ENCODE measurements at regions not wholly inside any gene's neighbourhood (a gene's known extent, or its start where the extent isn't known, plus 50 kb on each side); places are given as distances from the start of the nearest gene placed in this dataset.

- no peak overlapping the region for H2AK9ac ChIP-seq (replicated peaks; ENCODE audit: low read depth, low read length, poor library complexity)
- H2AK5ac ChIP-seq (ENCODE audit: low read depth, low read length): no peak overlapping the region
- H3K56ac ChIP-seq (ENCODE audit: extremely low read depth, insufficient read depth, low read length): no peak overlapping the region
- no peak overlapping the region for H3K18ac ChIP-seq (ENCODE audit: low read depth, low read length)
- no peak overlapping the region for H4K8ac ChIP-seq (ENCODE audit: low read depth in 2 of 2, low read length in 2 of 2)
- no peak overlapping the region for H4K5ac ChIP-seq (ENCODE audit: low read depth, low read length)
- no peak overlapping the region for H2BK15ac ChIP-seq (ENCODE audit: low read depth, low read length)
- TF ChIP-seq RFX5 (IDR thresholded peaks at IDR 0.05; ENCODE audit: low read depth, low read length) (no peak), RAD21 (IDR thresholded peaks at IDR 0.05; ENCODE audit: low read length) (no peak), NFE2L2 (IDR thresholded peaks at IDR 0.05; ENCODE audit: low read depth, low read length) (no peak), CTCF (conservative IDR thresholded peaks at IDR 0.05; ENCODE audit: low read depth, low read length) (no peak), CEBPB (IDR thresholded peaks at IDR 0.05; ENCODE audit: low read depth, low read length) (no peak), MAFK (IDR thresholded peaks at IDR 0.05; ENCODE audit: low read depth, low read length) (no peak), SMC3 (IDR thresholded peaks at IDR 0.05; ENCODE audit: low read depth, low read length) (no peak), RCOR1 (IDR thresholded peaks at IDR 0.05; ENCODE audit: insufficient replicate concordance, low read length) (no peak), BHLHE40 (IDR thresholded peaks at IDR 0.05; ENCODE audit: low read depth, low read length) (no peak), FOS (IDR thresholded peaks at IDR 0.05; ENCODE audit: low read depth, low read length) (no peak), MAZ (IDR thresholded peaks at IDR 0.05; ENCODE audit: borderline replicate concordance, low read depth, low read length) (no peak), MXI1 (IDR thresholded peaks at IDR 0.05; ENCODE audit: borderline replicate concordance, low read depth, low read length) (no peak), CHD1 (IDR thresholded peaks at IDR 0.05; ENCODE audit: low read depth, low read length) (no peak), POLR2A (IDR thresholded peaks at IDR 0.05; ENCODE audit: low read depth, low read length) (no peak)
- TF ChIP-seq, protein P1, sequence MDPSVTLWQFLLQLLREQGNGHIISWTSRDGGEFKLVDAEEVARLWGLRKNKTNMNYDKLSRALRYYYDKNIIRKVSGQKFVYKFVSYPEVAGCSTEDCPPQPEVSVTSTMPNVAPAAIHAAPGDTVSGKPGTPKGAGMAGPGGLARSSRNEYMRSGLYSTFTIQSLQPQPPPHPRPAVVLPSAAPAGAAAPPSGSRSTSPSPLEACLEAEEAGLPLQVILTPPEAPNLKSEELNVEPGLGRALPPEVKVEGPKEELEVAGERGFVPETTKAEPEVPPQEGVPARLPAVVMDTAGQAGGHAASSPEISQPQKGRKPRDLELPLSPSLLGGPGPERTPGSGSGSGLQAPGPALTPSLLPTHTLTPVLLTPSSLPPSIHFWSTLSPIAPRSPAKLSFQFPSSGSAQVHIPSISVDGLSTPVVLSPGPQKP (IDR thresholded peaks at IDR 0.05; ENCODE audit: borderline replicate concordance, low read depth, low read length): no peak
- TF ChIP-seq, protein P2, sequence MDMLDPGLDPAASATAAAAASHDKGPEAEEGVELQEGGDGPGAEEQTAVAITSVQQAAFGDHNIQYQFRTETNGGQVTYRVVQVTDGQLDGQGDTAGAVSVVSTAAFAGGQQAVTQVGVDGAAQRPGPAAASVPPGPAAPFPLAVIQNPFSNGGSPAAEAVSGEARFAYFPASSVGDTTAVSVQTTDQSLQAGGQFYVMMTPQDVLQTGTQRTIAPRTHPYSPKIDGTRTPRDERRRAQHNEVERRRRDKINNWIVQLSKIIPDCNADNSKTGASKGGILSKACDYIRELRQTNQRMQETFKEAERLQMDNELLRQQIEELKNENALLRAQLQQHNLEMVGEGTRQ (IDR thresholded peaks at IDR 0.05; ENCODE audit: low read depth, low read length): no peak
- H3K27ac ChIP-seq (ENCODE audit: insufficient read depth, low read length): no peak overlapping the region
- H3K27me3 ChIP-seq (ENCODE audit: control insufficient read depth, insufficient read depth, low read length): no peaks in the 10 kb centered on the region
- H3K9me3 ChIP-seq (ENCODE audit: control insufficient read depth, insufficient read depth, low read length): no peaks in the 10 kb centered on the region
- BruUV-seq (replicated peaks): no TSS peak
- CTCF ChIA-PET: interaction anchor here (0.8 kb wide), 1 partner anchor 14 kb away, joined by 3 read pairs; no protein-coding TSS in a partner anchor
- H3K4me2 ChIP-seq (ENCODE audit: low read depth, low read length): no peak overlapping the region
- H3K4ac ChIP-seq (ENCODE audit: low read depth, low read length): no peak overlapping the region
- dilution Hi-C loops (cut with HindIII; ENCODE audit: low sequenced_read_pairs, unreplicated experiment): no loop called here
- no peak overlapping the region for H2BK120ac ChIP-seq (ENCODE audit: low read depth, low read length)
- H4K91ac ChIP-seq (ENCODE audit: insufficient read depth, low read depth, low read length): no peak overlapping the region
- POLR2A ChIA-PET (ENCODE audit: unreplicated experiment): no interaction called here
- no peak overlapping the region for H3K4me3 ChIP-seq (ENCODE audit: insufficient read depth, low read depth, low read length)
- H3K23ac ChIP-seq (ENCODE audit: low read depth, low read length): no peak overlapping the region
- DNase-seq: no peak
- no peak overlapping the region for H3K14ac ChIP-seq (replicated peaks; ENCODE audit: low read depth, low read length)
- H3K4me1 ChIP-seq (ENCODE audit: control insufficient read depth, insufficient read depth, low read length): no peaks in the 10 kb centered on the region
- H2BK5ac ChIP-seq (ENCODE audit: low read depth, low read length, poor library complexity, severe bottlenecking): no peak overlapping the region
- no peaks in the 10 kb centered on the region for H3K9me1 ChIP-seq (ENCODE audit: insufficient read depth, low read length)
- H2AFZ ChIP-seq (replicated peaks; ENCODE audit: low read length, poor library complexity): no peak overlapping the region
- H3K36me3 ChIP-seq (ENCODE audit: control insufficient read depth, insufficient read depth, low read length): no peaks in the 10 kb centered on the region
- WGBS, 2 experiments (ENCODE audit: extremely low coverage in 2 of 2, insufficient read length in 1 of 2): no CpG with 5 or more reads among the region's 7 CpGs
- no peaks in the 10 kb centered on the region for H3K79me1 ChIP-seq (ENCODE audit: low read depth in 1 of 2, low read length in 2 of 2)
- intact Hi-C loops (cut with micrococcal nuclease): no loop called here
- H4K20me1 ChIP-seq (ENCODE audit: insufficient read depth, low read length): no peaks in the 10 kb centered on the region
- in situ Hi-C loops (cut with MboI; ENCODE audit: low sequenced_read_pairs): no loop called here
- no peak overlapping the region for H3K9ac ChIP-seq (ENCODE audit: low read depth, low read length)
- no peak for ATAC-seq (ENCODE audit: low read depth)
- H2BK20ac ChIP-seq (ENCODE audit: low read depth, low read length): no peak overlapping the region
These were observed 82.9 kb upstream of the SOX21 start for GRCh38 chr13:94795292-94795691.
